HG02840 (cell line): ENCODE measurements at regions not wholly inside any gene's neighbourhood (a gene's known extent, or its start where the extent isn't known, plus 50 kb on each side); places are given as distances from the start of the nearest gene placed in this dataset.
A peak's percentile ranks its signal among the peaks of the same experiment; 100 is the strongest.

ENCODE experiments used
- ATAC-seq: cut with Tn5 transposase; IDR thresholded peaks from one replicate; pipeline ENCODE4 v1.9.1; 2021; ENCODE audit warnings: mild to moderate bottlenecking, moderate library complexity, moderate number of reproducible peaks; ENCODE audit not compliant: unreplicated experiment, low FRiP score

- ATAC-seq = no peak
These were observed 136.9 kb downstream of the SLC38A1 start for GRCh38 chr12:46131732-46132469.

GRCh38 chr12:46127656-46128055 is 137.3 kb upstream of the SCAF11 start:
- no peak for ATAC-seq

- no peak for ATAC-seq
These were observed 135.8 kb upstream of the SCAF11 start for GRCh38 chr12:46126050-46126727.

GRCh38 chr12:46124848-46125619 is 134.7 kb upstream of the SCAF11 start:
- no peak for ATAC-seq

GRCh38 chr12:46124132-46124847 is 133.9 kb upstream of the SCAF11 start:
- no peak for ATAC-seq

GRCh38 chr12:46112364-46112763 is 122.0 kb upstream of the SCAF11 start:
- no peak for ATAC-seq

GRCh38 chr12:46111715-46112114 is 121.3 kb upstream of the SCAF11 start:
- ATAC-seq = no peak

GRCh38 chr12:46110928-46111699 is 120.7 kb upstream of the SCAF11 start:
- no peak for ATAC-seq

- no peak for ATAC-seq
These were observed 119.8 kb upstream of the SCAF11 start for GRCh38 chr12:46110223-46110611.

- no peak for ATAC-seq
These were observed 119.2 kb upstream of the SCAF11 start for GRCh38 chr12:46109343-46110222.

- peak; percentile 84 for ATAC-seq
These were observed 118.3 kb upstream of the SCAF11 start for GRCh38 chr12:46108721-46109120.

- no peak for ATAC-seq
These were observed 117.2 kb upstream of the SCAF11 start for GRCh38 chr12:46107591-46107990.

- ATAC-seq = no peak
These were observed 115.4 kb upstream of the SCAF11 start for GRCh38 chr12:46105735-46106134.

GRCh38 chr12:46103559-46104383 is 113.4 kb upstream of the SCAF11 start:
- ATAC-seq = no peak

- no peak for ATAC-seq
These were observed 111.1 kb upstream of the SCAF11 start for GRCh38 chr12:46101485-46101869.

GRCh38 chr12:46100551-46101484 is 110.4 kb upstream of the SCAF11 start:
- ATAC-seq = no peak
